ENCODE measurements at regions not wholly inside any gene's neighbourhood (a gene's known extent, or its start where the extent isn't known, plus 50 kb on each side); places are given as distances from the start of the nearest gene placed in this dataset.
"Not testable (repeated sequence)": the region's sequence is repeated elsewhere in the genome, so short reads cannot be mapped to it uniquely, and the experiment has no call there.

DNA sequence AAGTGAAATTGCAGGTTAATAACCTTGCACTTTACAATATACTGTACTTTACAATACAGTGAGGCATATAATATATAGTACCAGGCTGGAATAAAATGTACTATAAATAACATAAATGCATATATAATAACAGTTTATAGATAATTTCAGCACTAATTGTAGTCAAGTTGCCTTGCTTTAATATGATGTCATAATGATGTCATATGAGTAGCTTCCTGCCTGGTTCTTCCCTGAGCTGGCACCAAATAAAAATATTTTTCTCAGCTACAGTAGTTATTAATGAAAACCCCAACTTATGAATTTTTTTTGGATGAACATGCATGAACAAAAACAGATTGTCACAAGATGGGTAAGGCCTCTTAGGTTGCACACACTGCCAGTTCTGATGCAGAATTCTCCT, 816.7 kb downstream of the XPNPEP1 start:
- no peak overlapping the region for H3K9ac ChIP-seq (ENCODE audit: low read depth, low read length)
- no peaks in the 10 kb centered on the region for H3K9me3 ChIP-seq (ENCODE audit: control insufficient read depth, insufficient read depth, low read length)
- H3K27me3 ChIP-seq (ENCODE audit: control insufficient read depth, insufficient read depth, low read length): peaks cover 15% of the 10 kb centered on the region
- H3K4me1 ChIP-seq (ENCODE audit: control insufficient read depth, insufficient read depth, low read length): no peaks in the 10 kb centered on the region
- no peaks in the 10 kb centered on the region for H3K36me3 ChIP-seq (ENCODE audit: control insufficient read depth, insufficient read depth, low read length)
- no peak overlapping the region for H3K4me3 ChIP-seq (ENCODE audit: low read depth, low read length)

DNA sequence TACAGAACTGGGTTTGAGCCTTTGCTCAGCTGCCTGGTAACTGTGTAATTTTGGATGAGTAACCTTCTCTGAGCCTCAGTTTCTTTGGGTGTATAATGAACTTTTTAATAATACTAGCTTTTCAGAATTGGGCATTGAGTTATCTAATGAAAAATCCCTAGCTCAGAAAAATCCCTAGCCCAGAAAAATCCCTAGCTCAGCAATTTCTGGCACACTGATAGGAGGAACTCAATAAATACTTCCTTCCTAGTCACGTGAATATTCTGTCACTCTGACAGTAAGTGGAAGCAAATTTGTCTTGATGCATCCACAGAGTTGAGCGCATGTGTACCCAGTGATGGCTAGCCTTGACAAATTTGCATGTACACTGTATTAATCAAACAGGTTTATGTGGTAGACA, 817.6 kb downstream of the XPNPEP1 start:
- H3K9me3 ChIP-seq (ENCODE audit: control insufficient read depth, insufficient read depth, low read length): no peaks in the 10 kb centered on the region
- no peak overlapping the region for H3K9ac ChIP-seq (ENCODE audit: low read depth, low read length)
- H3K4me1 ChIP-seq (ENCODE audit: control insufficient read depth, insufficient read depth, low read length): no peaks in the 10 kb centered on the region
- H3K36me3 ChIP-seq (ENCODE audit: control insufficient read depth, insufficient read depth, low read length): no peaks in the 10 kb centered on the region
- H3K4me3 ChIP-seq (ENCODE audit: low read depth, low read length): no peak overlapping the region
- peaks cover 15% of the 10 kb centered on the region for H3K27me3 ChIP-seq (ENCODE audit: control insufficient read depth, insufficient read depth, low read length)

DNA sequence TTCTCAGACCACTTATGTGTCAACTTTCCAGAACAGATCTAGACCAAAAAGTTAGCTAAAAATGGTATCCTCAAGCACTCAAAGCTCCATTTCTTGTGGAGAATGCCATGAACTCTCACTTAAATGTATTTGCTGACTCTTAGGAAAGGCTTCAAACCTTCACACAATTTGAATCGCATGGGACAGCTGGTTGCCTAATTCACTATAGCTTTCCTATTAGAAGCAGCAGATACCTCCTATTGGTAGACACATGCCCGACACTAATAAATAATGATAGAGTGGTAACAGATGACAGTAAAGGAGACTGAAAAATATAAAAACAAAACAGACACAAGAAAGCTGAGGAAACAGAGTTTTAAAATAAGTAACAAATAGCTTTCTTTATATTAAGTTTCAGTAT, 818.5 kb downstream of the XPNPEP1 start:
- Histone ChIP-seq H3K4me1 (ENCODE audit: control insufficient read depth, insufficient read depth, low read length) (no peaks in the 10 kb centered on the region), H3K27me3 (ENCODE audit: control insufficient read depth, insufficient read depth, low read length) (peaks cover 15% of the 10 kb centered on the region), H3K4me3 (ENCODE audit: low read depth, low read length) (no peak overlapping the region), H3K9me3 (ENCODE audit: control insufficient read depth, insufficient read depth, low read length) (no peaks in the 10 kb centered on the region), H3K9ac (ENCODE audit: low read depth, low read length) (no peak overlapping the region), H3K36me3 (ENCODE audit: control insufficient read depth, insufficient read depth, low read length) (no peaks in the 10 kb centered on the region)

DNA sequence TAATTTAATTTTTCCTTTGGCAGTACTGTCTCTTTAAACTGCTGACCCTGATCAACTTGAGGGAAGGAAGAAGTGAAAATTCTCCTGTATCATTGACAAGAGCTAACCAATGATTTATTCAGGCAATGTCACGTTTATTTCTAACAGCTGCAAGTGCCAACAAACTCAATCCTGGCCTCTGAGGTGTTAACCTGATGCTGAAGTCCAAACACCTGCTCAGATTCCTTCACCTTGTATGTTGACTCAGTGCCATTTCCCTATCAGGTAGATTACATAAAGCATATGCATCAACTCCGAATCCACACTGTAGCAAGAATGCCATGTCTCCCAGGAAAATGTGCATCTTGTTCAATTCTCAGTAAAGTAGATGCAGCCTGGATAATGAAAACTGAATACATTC, 820.0 kb downstream of the XPNPEP1 start:
- peaks cover 2% of the 10 kb centered on the region for H3K27me3 ChIP-seq (ENCODE audit: control insufficient read depth, insufficient read depth, low read length)
- H3K4me1 ChIP-seq (ENCODE audit: control insufficient read depth, insufficient read depth, low read length): no peaks in the 10 kb centered on the region
- no peak overlapping the region for H3K9ac ChIP-seq (ENCODE audit: low read depth, low read length)
- H3K9me3 ChIP-seq (ENCODE audit: control insufficient read depth, insufficient read depth, low read length): no peaks in the 10 kb centered on the region
- no peaks in the 10 kb centered on the region for H3K36me3 ChIP-seq (ENCODE audit: control insufficient read depth, insufficient read depth, low read length)
- no peak overlapping the region for H3K4me3 ChIP-seq (ENCODE audit: low read depth, low read length)

DNA sequence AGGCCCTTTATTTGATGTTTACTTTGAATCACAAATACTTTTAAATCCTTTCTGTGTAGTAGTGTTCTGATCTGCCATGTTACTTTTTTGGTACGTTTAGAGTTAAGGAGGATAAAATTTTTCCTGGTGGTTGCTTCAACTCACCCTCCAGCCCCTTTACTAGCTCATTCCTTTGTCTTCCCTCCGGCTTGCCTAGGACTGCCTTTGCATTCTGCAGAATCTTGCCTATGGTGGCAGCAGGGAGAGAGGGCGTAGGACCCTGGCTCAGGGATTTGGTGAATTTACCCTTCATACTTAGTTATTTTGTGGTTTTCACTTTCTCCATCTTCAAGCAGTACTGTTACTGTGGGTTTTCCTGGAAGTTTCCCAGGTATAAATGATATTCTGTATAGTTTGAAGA, 833.5 kb downstream of the XPNPEP1 start:
- Histone ChIP-seq H3K4me1 (ENCODE audit: control insufficient read depth, insufficient read depth, low read length) (no peaks in the 10 kb centered on the region), H3K27me3 (ENCODE audit: control insufficient read depth, insufficient read depth, low read length) (no peaks in the 10 kb centered on the region), H3K9me3 (ENCODE audit: control insufficient read depth, insufficient read depth, low read length) (no peaks in the 10 kb centered on the region), H3K4me3 (ENCODE audit: low read depth, low read length) (no peak overlapping the region), H3K36me3 (ENCODE audit: control insufficient read depth, insufficient read depth, low read length) (no peaks in the 10 kb centered on the region), H3K9ac (ENCODE audit: low read depth, low read length) (no peak overlapping the region)

DNA sequence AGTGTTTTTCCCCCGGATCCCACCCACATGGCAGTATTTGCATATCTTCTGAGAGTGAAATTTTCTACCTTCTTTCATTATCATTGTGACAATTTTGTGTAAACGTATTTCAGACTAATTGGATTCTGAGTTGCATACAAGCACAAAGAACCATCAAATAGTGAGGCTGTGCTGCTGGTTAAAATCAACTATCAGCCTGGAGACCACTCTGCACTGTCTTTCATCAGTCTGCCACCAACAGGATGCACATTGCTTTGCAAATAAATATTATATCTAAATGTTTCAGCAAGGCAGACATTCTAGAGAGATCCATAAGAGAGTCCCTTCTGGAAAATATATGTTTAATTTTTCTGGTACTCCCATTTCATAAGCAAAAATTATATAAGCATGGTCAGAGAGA, 851.8 kb downstream of the XPNPEP1 start:
- no peaks in the 10 kb centered on the region for H3K36me3 ChIP-seq (ENCODE audit: control insufficient read depth, insufficient read depth, low read length)
- H3K27me3 ChIP-seq (ENCODE audit: control insufficient read depth, insufficient read depth, low read length): no peaks in the 10 kb centered on the region
- H3K4me1 ChIP-seq (ENCODE audit: control insufficient read depth, insufficient read depth, low read length): no peaks in the 10 kb centered on the region
- no peak overlapping the region for H3K9ac ChIP-seq (ENCODE audit: low read depth, low read length)
- H3K9me3 ChIP-seq (ENCODE audit: control insufficient read depth, insufficient read depth, low read length): no peaks in the 10 kb centered on the region
- no peak overlapping the region for H3K4me3 ChIP-seq (ENCODE audit: low read depth, low read length)

DNA sequence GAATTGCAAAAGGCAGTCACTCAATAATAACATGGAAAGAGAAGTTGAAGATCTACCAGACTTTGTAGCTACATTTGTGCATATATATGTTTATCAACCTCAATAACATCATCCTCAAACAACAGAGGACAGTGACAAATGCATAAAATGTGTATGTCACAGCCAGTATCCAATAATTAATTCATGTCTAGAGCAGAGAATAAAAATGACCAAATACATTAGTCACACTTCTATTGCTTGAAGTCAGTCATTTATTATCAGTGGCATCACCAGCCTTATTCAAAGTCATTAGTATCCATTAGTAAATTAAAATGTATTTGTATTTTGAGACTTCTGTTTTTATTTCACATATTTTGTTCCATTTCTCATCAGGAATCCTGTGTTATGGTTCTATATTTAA, 852.8 kb downstream of the XPNPEP1 start:
- Histone ChIP-seq H3K27me3 (ENCODE audit: control insufficient read depth, insufficient read depth, low read length) (no peaks in the 10 kb centered on the region), H3K4me1 (ENCODE audit: control insufficient read depth, insufficient read depth, low read length) (no peaks in the 10 kb centered on the region), H3K4me3 (ENCODE audit: low read depth, low read length) (no peak overlapping the region), H3K9ac (ENCODE audit: low read depth, low read length) (no peak overlapping the region), H3K9me3 (ENCODE audit: control insufficient read depth, insufficient read depth, low read length) (no peaks in the 10 kb centered on the region), H3K36me3 (ENCODE audit: control insufficient read depth, insufficient read depth, low read length) (no peaks in the 10 kb centered on the region)

DNA sequence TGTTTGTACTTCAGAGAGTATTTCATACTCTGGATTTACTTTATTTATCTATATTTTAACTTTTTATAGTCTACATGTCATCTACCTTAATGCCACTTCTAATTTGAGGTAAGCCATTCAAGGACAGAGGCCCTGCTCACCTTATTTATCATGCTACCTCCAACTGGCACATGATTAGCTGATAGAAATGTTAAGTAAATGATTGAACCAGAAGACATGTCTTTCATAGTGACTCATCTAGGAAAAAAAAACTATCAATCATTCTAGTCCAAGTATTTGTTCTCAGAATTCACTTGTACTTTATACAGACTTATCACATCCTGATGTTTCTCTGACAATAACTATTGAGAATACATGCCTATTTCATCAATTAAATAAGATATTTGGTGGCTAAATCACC, 856.3 kb downstream of the XPNPEP1 start:
- Histone ChIP-seq H3K4me3 (ENCODE audit: low read depth, low read length) (no peak overlapping the region), H3K4me1 (ENCODE audit: control insufficient read depth, insufficient read depth, low read length) (no peaks in the 10 kb centered on the region), H3K9me3 (ENCODE audit: control insufficient read depth, insufficient read depth, low read length) (no peaks in the 10 kb centered on the region), H3K9ac (ENCODE audit: low read depth, low read length) (no peak overlapping the region), H3K27me3 (ENCODE audit: control insufficient read depth, insufficient read depth, low read length) (no peaks in the 10 kb centered on the region), H3K36me3 (ENCODE audit: control insufficient read depth, insufficient read depth, low read length) (no peaks in the 10 kb centered on the region)

DNA sequence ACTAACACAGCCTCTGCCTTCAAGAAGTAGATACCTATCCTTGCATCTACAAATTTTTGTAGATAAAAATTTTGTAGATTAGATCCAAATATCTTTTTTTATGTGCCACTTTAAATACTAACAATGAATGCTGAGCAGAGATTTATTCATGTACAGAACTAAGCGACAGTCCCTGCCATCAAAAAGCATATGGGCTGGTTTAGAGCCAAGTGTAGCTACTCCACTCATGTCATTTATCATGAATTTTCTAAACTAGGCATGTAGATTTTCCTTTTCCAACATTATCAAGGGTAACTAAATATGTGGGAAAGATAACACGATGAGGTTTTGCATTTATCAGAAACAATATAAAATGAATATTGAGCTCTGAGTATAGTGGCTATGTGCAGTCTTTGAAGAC, 857.5 kb downstream of the XPNPEP1 start:
- no peaks in the 10 kb centered on the region for H3K9me3 ChIP-seq (ENCODE audit: control insufficient read depth, insufficient read depth, low read length)
- H3K9ac ChIP-seq (ENCODE audit: low read depth, low read length): no peak overlapping the region
- H3K27me3 ChIP-seq (ENCODE audit: control insufficient read depth, insufficient read depth, low read length): no peaks in the 10 kb centered on the region
- no peaks in the 10 kb centered on the region for H3K4me1 ChIP-seq (ENCODE audit: control insufficient read depth, insufficient read depth, low read length)
- H3K36me3 ChIP-seq (ENCODE audit: control insufficient read depth, insufficient read depth, low read length): no peaks in the 10 kb centered on the region
- no peak overlapping the region for H3K4me3 ChIP-seq (ENCODE audit: low read depth, low read length)

DNA sequence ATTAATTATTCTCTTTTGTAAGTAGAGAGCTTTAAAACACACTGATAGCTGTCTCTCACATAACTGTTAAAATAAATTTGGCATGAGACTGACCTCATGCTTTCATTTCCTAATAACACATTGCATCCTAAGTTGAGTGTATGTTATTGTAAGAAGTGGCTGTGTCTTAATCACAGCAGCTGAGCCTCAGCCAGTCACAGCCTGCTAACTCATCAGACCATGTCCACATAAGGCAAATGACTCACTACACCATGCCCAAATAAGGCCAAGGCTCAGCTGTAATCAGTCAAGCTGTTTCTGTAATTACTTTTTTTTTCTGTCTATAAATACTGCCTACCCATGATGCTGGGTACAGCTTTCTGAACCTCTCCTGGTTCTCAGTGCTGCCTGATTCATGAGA, 860.9 kb downstream of the XPNPEP1 start:
- Histone ChIP-seq H3K9ac (ENCODE audit: low read depth, low read length) (no peak overlapping the region), H3K4me1 (ENCODE audit: control insufficient read depth, insufficient read depth, low read length) (no peaks in the 10 kb centered on the region), H3K36me3 (ENCODE audit: control insufficient read depth, insufficient read depth, low read length) (no peaks in the 10 kb centered on the region), H3K27me3 (ENCODE audit: control insufficient read depth, insufficient read depth, low read length) (no peaks in the 10 kb centered on the region), H3K9me3 (ENCODE audit: control insufficient read depth, insufficient read depth, low read length) (no peaks in the 10 kb centered on the region), H3K4me3 (ENCODE audit: low read depth, low read length) (no peak overlapping the region)

DNA sequence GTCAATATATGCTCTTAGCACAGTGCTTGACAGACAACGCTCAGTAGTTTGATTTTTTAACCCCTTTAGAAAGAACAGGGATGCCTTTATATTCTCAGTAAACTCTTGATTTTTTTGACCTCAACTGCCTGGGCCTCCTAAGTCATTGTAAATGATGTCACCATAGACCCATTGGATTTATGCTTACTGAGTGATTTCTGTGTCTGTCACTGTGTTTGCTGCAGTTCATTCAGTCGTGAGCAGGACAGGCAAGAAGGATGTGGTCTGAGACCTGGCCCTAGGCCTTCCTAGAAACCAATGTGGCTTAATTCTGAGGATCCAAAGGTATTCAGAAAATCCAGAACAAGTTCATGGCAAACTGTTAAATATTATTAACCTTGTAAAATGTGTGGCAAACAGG, 868.1 kb downstream of the XPNPEP1 start:
- no peaks in the 10 kb centered on the region for H3K4me1 ChIP-seq (ENCODE audit: control insufficient read depth, insufficient read depth, low read length)
- H3K36me3 ChIP-seq (ENCODE audit: control insufficient read depth, insufficient read depth, low read length): no peaks in the 10 kb centered on the region

DNA sequence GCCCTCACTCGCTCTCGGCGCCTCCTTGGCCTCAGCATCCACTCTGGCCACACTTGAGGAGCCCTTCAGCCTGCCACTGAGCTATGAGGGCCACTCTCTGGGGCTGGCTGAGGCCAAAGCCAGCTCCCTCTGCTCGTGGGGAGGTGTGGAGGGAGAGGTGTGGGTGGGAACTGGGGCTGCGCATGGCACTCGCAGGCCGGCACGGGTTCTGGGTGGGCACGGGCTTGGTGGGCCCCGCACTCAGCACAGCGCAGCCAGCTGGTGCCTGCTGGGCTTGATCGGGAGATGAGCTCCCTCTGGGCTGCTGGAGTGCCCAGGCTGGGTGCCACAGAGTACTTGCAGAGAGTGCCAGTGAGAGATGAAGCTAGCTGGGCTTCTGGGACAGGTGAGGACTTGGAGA, 875.5 kb downstream of the XPNPEP1 start:
- Histone ChIP-seq H3K9me3 (ENCODE audit: control insufficient read depth, insufficient read depth, low read length) (no peaks in the 10 kb centered on the region), H3K9ac (ENCODE audit: low read depth, low read length) (no peak overlapping the region), H3K27me3 (ENCODE audit: control insufficient read depth, insufficient read depth, low read length) (no peaks in the 10 kb centered on the region), H3K4me1 (ENCODE audit: control insufficient read depth, insufficient read depth, low read length) (no peaks in the 10 kb centered on the region), H3K36me3 (ENCODE audit: control insufficient read depth, insufficient read depth, low read length) (no peaks in the 10 kb centered on the region), H3K4me3 (ENCODE audit: low read depth, low read length) (no peak overlapping the region)

More for the DNA sequence above, 868.1 kb downstream of the XPNPEP1 start:
- Histone ChIP-seq H3K27me3 (ENCODE audit: control insufficient read depth, insufficient read depth, low read length) (no peaks in the 10 kb centered on the region), H3K9ac (ENCODE audit: low read depth, low read length) (no peak overlapping the region), H3K9me3 (ENCODE audit: control insufficient read depth, insufficient read depth, low read length) (no peaks in the 10 kb centered on the region), H3K4me3 (ENCODE audit: low read depth, low read length) (no peak overlapping the region)

DNA sequence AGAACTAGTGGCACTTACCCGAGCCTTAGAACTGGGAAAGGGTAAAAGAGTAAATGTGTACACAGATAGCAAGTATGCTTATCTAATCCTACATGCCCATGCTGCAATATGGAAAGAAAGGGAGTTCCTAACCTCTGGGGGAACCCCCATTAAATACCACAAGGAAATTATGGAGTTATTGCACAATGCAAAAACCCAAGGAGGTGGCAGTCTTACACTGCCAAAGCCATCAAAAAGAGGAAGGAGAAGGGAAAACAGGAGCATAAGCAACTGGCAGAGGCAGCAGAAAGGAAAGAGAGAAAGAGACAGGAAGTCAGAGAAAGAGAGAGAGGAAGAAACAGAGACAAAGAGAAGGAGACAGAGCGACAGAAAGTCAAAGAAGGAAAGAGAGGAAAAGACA, 876.9 kb downstream of the XPNPEP1 start:
- not testable (repeated sequence) for H3K27me3 ChIP-seq (ENCODE audit: control insufficient read depth, insufficient read depth, low read length); H3K9me3 ChIP-seq (ENCODE audit: control insufficient read depth, insufficient read depth, low read length); H3K36me3 ChIP-seq (ENCODE audit: control insufficient read depth, insufficient read depth, low read length); H3K4me3 ChIP-seq (ENCODE audit: low read depth, low read length); H3K4me1 ChIP-seq (ENCODE audit: control insufficient read depth, insufficient read depth, low read length); H3K9ac ChIP-seq (ENCODE audit: low read depth, low read length)

All from iPS-15b (cell line).